H1 (cell line): ENCODE measurements at regions not wholly inside any gene's neighbourhood (a gene's known extent, or its start where the extent isn't known, plus 50 kb on each side); places are given as distances from the start of the nearest gene placed in this dataset.

Experiments used
- CTCF ChIA-PET: fragments of 300-600 bp; sonication (Branson Sonifier 250); formaldehyde crosslinking; loops from one replicate; lab custom pipeline; 2021; ENCODE audit not compliant: partially characterized antibody; lab: Charles Lee
- POLR2A ChIA-PET: fragments of 300-600 bp; sonication (Branson Sonifier 250); formaldehyde crosslinking; loops from one replicate; lab custom pipeline; 2021; ENCODE audit warnings: inconsistent platforms; ENCODE audit not compliant: partially characterized antibody; lab: Charles Lee
- DNase-seq, 2 experiments: peaks; one replicate each; pipeline versions ENCODE4 v3.0.0 to v3.0.0-alpha.2; 2010 to 2022; ENCODE audit warnings: low spot score in 2 of 2, low read depth in 1 of 2, mixed read lengths in 1 of 2
- FAIRE-seq: peaks from 2 replicates; lab custom pipeline; 2011; peaks lifted over from hg19 to GRCh38; lab: Jason Lieb, UNC
- H2AFZ ChIP-seq: 2 replicates; pipeline ENCODE4 v1.8.1; 2012; ENCODE audit warnings: low read length, inconsistent platforms
- H2AK5ac ChIP-seq: 2 replicates; pipeline ENCODE4 v1.6.1; 2013; ENCODE audit warnings: low read depth, low read length
- H2BK120ac ChIP-seq: replicated peaks from 2 replicates; pipeline ENCODE3; 2013; ENCODE audit warnings: low read depth, low read length, inconsistent platforms
- H2BK12ac ChIP-seq: 2 replicates; pipeline ENCODE4 v1.6.1; 2013; ENCODE audit warnings: low read depth, low read length
- H2BK15ac ChIP-seq: 2 replicates; pipeline ENCODE4 v1.6.1; 2013; ENCODE audit warnings: low read length
- H2BK20ac ChIP-seq: 2 replicates; pipeline ENCODE4 v1.6.1; 2013; ENCODE audit warnings: low read length
- H2BK5ac ChIP-seq: 2 replicates; pipeline ENCODE4 v1.6.1; 2013; ENCODE audit warnings: low read depth, low read length
- H3K14ac ChIP-seq: 2 replicates; pipeline ENCODE4 v1.6.1; 2013; ENCODE audit warnings: inconsistent platforms; ENCODE audit not compliant: insufficient read length
- H3K18ac ChIP-seq: 2 replicates; pipeline ENCODE4 v1.6.1; 2013; ENCODE audit warnings: low read length; ENCODE audit errors: extremely low read depth
- H3K23ac ChIP-seq: 2 replicates; pipeline ENCODE4 v1.6.1; 2013; ENCODE audit warnings: inconsistent platforms; ENCODE audit not compliant: insufficient read length
- H3K23me2 ChIP-seq: 2 replicates; pipeline ENCODE4 v1.6.1; 2013; ENCODE audit warnings: low read depth, low read length
- H3K27ac ChIP-seq: 2 replicates; pipeline ENCODE4 v1.6.1; 2011; ENCODE audit warnings: low read depth, low read length, inconsistent platforms
- H3K27me3 ChIP-seq, 4 experiments: replicated peaks in 1 of 4; 1 replicate in 1 of 4; 2 replicates in 3 of 4; pipeline versions ENCODE4 v1.6.1 to v1.8.1; 2011 to 2013; ENCODE audit warnings: low read length in 3 of 4, mild to moderate bottlenecking in 3 of 4, inconsistent platforms in 2 of 4, mixed read lengths in 2 of 4, moderate library complexity in 1 of 4; ENCODE audit not compliant: control insufficient read depth in 3 of 4, insufficient read depth in 3 of 4; ENCODE audit errors: extremely low read depth in 1 of 4
- H3K36me3 ChIP-seq, 4 experiments: 2 replicates each; pipeline versions ENCODE4 v1.6.1 to v1.8.1; 2011 to 2013; ENCODE audit warnings: mild to moderate bottlenecking in 4 of 4, low read length in 3 of 4, moderate library complexity in 2 of 4, control low read depth in 1 of 4, inconsistent platforms in 1 of 4; ENCODE audit not compliant: insufficient read depth in 4 of 4, control insufficient read depth in 2 of 4
- H3K4ac ChIP-seq: replicated peaks from 2 replicates; pipeline ENCODE3; 2013; ENCODE audit warnings: low read length, low read depth, mixed read lengths, inconsistent platforms; ENCODE audit not compliant: insufficient read length
- H3K4me1 ChIP-seq, 4 experiments: replicated peaks in 1 of 4; 1 replicate in 1 of 4; 2 replicates in 3 of 4; pipeline versions ENCODE4 v1.6.1 to v1.8.1; 2011 to 2013; ENCODE audit warnings: low read length in 3 of 4, inconsistent platforms in 2 of 4, mixed read lengths in 1 of 4; ENCODE audit not compliant: insufficient read depth in 4 of 4, control insufficient read depth in 3 of 4
- H3K4me2 ChIP-seq, 2 experiments: 2 replicates each; pipeline versions ENCODE4 v1.6.1 to v1.8.1; 2011 to 2013; ENCODE audit warnings: low read depth in 2 of 2, low read length in 2 of 2, control low read depth in 1 of 2, inconsistent platforms in 1 of 2, mild to moderate bottlenecking in 1 of 2; ENCODE audit not compliant: insufficient read depth in 1 of 2
- H3K4me3 ChIP-seq, 4 experiments: fragments of 200-600, 300-600 bp in 1 of 4; sonication (generic), shearing (Covaris generic), sonication (Bioruptor Twin) in 1 of 4; 2 replicates each; pipeline versions ENCODE4 v1.5.1 to v1.8.1; 2011 to 2016; ENCODE audit warnings: low read length in 4 of 4, low read depth in 3 of 4, control low read depth in 2 of 4, inconsistent platforms in 2 of 4, mild to moderate bottlenecking in 2 of 4, mixed read lengths in 1 of 4, moderate library complexity in 1 of 4; ENCODE audit not compliant: insufficient read depth in 2 of 4; ENCODE audit errors: extremely low read depth in 1 of 4
- H3K56ac ChIP-seq: replicated peaks from 2 replicates; pipeline ENCODE3; 2013; ENCODE audit warnings: low read depth, mild to moderate bottlenecking, mixed read lengths, low read length, inconsistent platforms; ENCODE audit not compliant: insufficient read length
- H3K79me1 ChIP-seq: 2 replicates; pipeline ENCODE4 v1.6.1; 2013; ENCODE audit warnings: low read depth, low read length, control low read depth
- H3K79me2 ChIP-seq, 2 experiments: 2 replicates each; pipeline versions ENCODE4 v1.6.1 to v1.8.1; 2012 to 2013; ENCODE audit warnings: low read length in 2 of 2, mild to moderate bottlenecking in 2 of 2, inconsistent platforms in 1 of 2; ENCODE audit not compliant: insufficient read depth in 2 of 2, control insufficient read depth in 1 of 2
- H3K9ac ChIP-seq, 4 experiments: replicated peaks in 1 of 4; 1 replicate in 1 of 4; 2 replicates in 3 of 4; pipeline versions ENCODE4 v1.6.1 to v1.8.1; 2011 to 2013; ENCODE audit warnings: low read depth in 3 of 4, low read length in 3 of 4, control low read depth in 2 of 4, mild to moderate bottlenecking in 2 of 4, moderate library complexity in 2 of 4, inconsistent platforms in 1 of 4; ENCODE audit errors: extremely low read depth in 1 of 4
- H3K9me3 ChIP-seq, 2 experiments: 2 replicates each; pipeline versions ENCODE4 v1.6.1 to v1.8.1; 2012 to 2013; ENCODE audit warnings: mild to moderate bottlenecking in 2 of 2, moderate library complexity in 2 of 2, control low read depth in 1 of 2, inconsistent platforms in 1 of 2, low read depth in 1 of 2, low read length in 1 of 2, mixed read lengths in 1 of 2; ENCODE audit not compliant: insufficient read depth in 2 of 2
- H4K20me1 ChIP-seq, 2 experiments: replicated peaks in 1 of 2; 2 replicates each; pipeline versions ENCODE3 to v1.8.1; 2011 to 2013; ENCODE audit warnings: inconsistent platforms in 2 of 2, low read length in 2 of 2, mild to moderate bottlenecking in 1 of 2; ENCODE audit not compliant: insufficient read depth in 2 of 2, control insufficient read depth in 1 of 2
- H4K5ac ChIP-seq: 2 replicates; pipeline ENCODE4 v1.6.1; 2013; ENCODE audit warnings: low read length, low read depth, mixed read lengths, inconsistent platforms; ENCODE audit not compliant: insufficient read length
- H4K8ac ChIP-seq: 2 replicates; pipeline ENCODE4 v1.8.0; 2013; ENCODE audit warnings: mild to moderate bottlenecking, moderate library complexity, low read length, inconsistent platforms; ENCODE audit not compliant: insufficient read depth; ENCODE audit errors: extremely low read depth
- H4K91ac ChIP-seq: replicated peaks from 2 replicates; pipeline ENCODE3; 2013; ENCODE audit warnings: low read length, mixed read lengths, inconsistent platforms; ENCODE audit not compliant: insufficient read length
- CBX5 ChIP-seq: fragments of 300-800, 300-1000 bp; sonication (generic); IDR thresholded peaks from 2 replicates; pipeline ENCODE4 v1.7.1; 2016; ENCODE audit warnings: antibody characterized with exemption, low read length, low read depth
- GTF2F1 ChIP-seq: IDR thresholded peaks from 2 replicates; pipeline ENCODE4 v1.6.1; 2012; ENCODE audit warnings: low read depth, low read length, improper control_type of control experiment, borderline replicate concordance
- JUN ChIP-seq: IDR thresholded peaks from 2 replicates; pipeline ENCODE4 v1.6.1; 2011; ENCODE audit warnings: low read depth, mild to moderate bottlenecking, improper control_type of control experiment, low read length
- KDM5A ChIP-seq: fragments of 200-600 bp; IDR thresholded peaks from 2 replicates; pipeline ENCODE4 v1.7.1; 2012; ENCODE audit warnings: mild to moderate bottlenecking, low read length, inconsistent platforms, mixed read lengths
- SRF ChIP-seq: IDR thresholded peaks from 2 replicates; pipeline ENCODE4 v1.6.1; 2011; ENCODE audit warnings: mild to moderate bottlenecking, low read depth, low read length, moderate library complexity
- TCF12 ChIP-seq: IDR thresholded peaks from 2 replicates; pipeline ENCODE4 v1.6.1; 2011; ENCODE audit warnings: low read depth, mild to moderate bottlenecking, low read length
- TEAD4 ChIP-seq: IDR thresholded peaks from 2 replicates; pipeline ENCODE4 v1.6.1; 2012; ENCODE audit warnings: low read depth, low read length, inconsistent platforms, mixed read lengths
- YY1 ChIP-seq: IDR thresholded peaks from 2 replicates; pipeline ENCODE4 v1.6.1; 2011; ENCODE audit warnings: low read depth, mild to moderate bottlenecking, low read length
- WGBS, 2 experiments: shearing (Covaris generic) in 1 of 2; methylation state at CpG; one replicate each; pipeline versions ENCODE4 v1.1.6 to v1.1.7; 2013 to 2015; ENCODE audit warnings: low lambda C conversion rate in 2 of 2, mixed read lengths in 2 of 2, inconsistent platforms in 1 of 2, low coverage in 1 of 2, missing lambda C conversion rate in 1 of 2; ENCODE audit not compliant: insufficient replicate concordance in 2 of 2, insufficient coverage in 1 of 2, insufficient read length in 1 of 2; ENCODE audit errors: extremely low coverage in 1 of 2, missing lambda C conversion rate in 1 of 2; 5-methylcytosine and 5-hydroxymethylcytosine counted together
- TF ChIP-seq, protein P1 (sequence below): IDR thresholded peaks from 2 replicates; pipeline ENCODE4 v1.6.1; 2012; ENCODE audit warnings: inconsistent platforms
- TF ChIP-seq, protein P2 (sequence below): IDR thresholded peaks from 2 replicates; pipeline ENCODE4 v1.6.1; 2012; ENCODE audit warnings: low read length, inconsistent platforms
- TF ChIP-seq, protein P3 (sequence below): IDR thresholded peaks from 2 replicates; pipeline ENCODE4 v1.6.1; 2011; ENCODE audit warnings: low read depth, mild to moderate bottlenecking, low read length; ENCODE audit not compliant: insufficient read depth

DNA sequence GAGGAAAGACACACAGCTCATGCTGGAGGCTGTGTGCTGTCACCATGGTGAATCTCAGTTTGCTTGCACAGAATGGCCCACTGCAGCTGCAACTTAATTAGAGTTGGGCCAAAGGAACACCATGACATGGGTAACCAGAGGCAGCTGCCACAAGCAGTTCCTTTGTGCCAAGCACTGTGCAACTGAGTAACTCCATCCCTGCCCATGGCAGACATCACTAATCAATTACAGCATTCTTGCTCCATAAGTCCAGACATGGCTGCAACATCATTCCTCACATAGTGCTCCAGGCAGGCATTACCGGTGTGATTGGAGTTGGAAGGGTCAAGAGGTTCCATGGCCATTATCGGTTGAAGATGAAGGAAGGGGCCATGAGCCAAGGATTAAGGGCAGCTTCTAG lies 207.0 kb downstream of the RBM19 start:
- H2BK20ac ChIP-seq = no peak overlapping the region
- no peaks in the 10 kb centered on the region for H3K79me2 ChIP-seq
- H3K18ac ChIP-seq = no peak overlapping the region
- no peak overlapping the region for H3K23ac ChIP-seq
- no peaks in the 10 kb centered on the region for H3K23me2 ChIP-seq
- H2AFZ ChIP-seq = no peak overlapping the region
- no peak overlapping the region for H2BK120ac ChIP-seq
- no peaks in the 10 kb centered on the region for H3K36me3 ChIP-seq
- no peak overlapping the region for H3K9ac ChIP-seq
- H3K4me3 ChIP-seq = no peak overlapping the region
- no peak overlapping the region for H4K5ac ChIP-seq
- H3K27me3 ChIP-seq = no peaks in the 10 kb centered on the region; a peak in 2 of 7 replicates
- H2AK5ac ChIP-seq = no peak overlapping the region
- POLR2A ChIA-PET = no interaction called here
- H3K4me1 ChIP-seq = peaks cover 0 to 5% (median 2%) of the 10 kb centered on the region in 4 experiments; a peak in 3 of 7 replicates
- H4K8ac ChIP-seq = no peak overlapping the region
- H3K9me3 ChIP-seq = no peaks in the 10 kb centered on the region
- 83% methylated on average over 2 of the region's 2 CpGs; no CpG with 5 or more reads in 1 of the 2 experiments for WGBS, 2 experiments
- H3K27ac ChIP-seq = no peak overlapping the region
- CTCF ChIA-PET = interaction anchor here (1.1 to 2.6 kb wide), 3 partner anchors 7 to 151 kb away, joined by 3 to 6 read pairs (median 5); no protein-coding TSS in a partner anchor
- no peak overlapping the region for H3K4me2 ChIP-seq
- no peak overlapping the region for H3K4ac ChIP-seq
- peaks cover 0 to 4% of the 10 kb centered on the region in 2 experiments for H4K20me1 ChIP-seq
- no peak overlapping the region for H3K56ac ChIP-seq
- no peak for FAIRE-seq
- DNase-seq = no peak
- H2BK15ac ChIP-seq = no peak overlapping the region
- no peaks in the 10 kb centered on the region for H3K79me1 ChIP-seq
- no peak overlapping the region for H4K91ac ChIP-seq
- H2BK12ac ChIP-seq = 0 out of 2 replicates have a peak overlapping the region, but pooled peaks have one; percentile 50
- H2BK5ac ChIP-seq = no peak overlapping the region
- H3K14ac ChIP-seq = no peak overlapping the region
- TF ChIP-seq JUN (no peak), GTF2F1 (no peak), TEAD4 (no peak), YY1 (no peak), KDM5A (no peak), TCF12 (no peak), CBX5 (no peak), SRF (no peak)
- TF ChIP-seq, protein P1, sequence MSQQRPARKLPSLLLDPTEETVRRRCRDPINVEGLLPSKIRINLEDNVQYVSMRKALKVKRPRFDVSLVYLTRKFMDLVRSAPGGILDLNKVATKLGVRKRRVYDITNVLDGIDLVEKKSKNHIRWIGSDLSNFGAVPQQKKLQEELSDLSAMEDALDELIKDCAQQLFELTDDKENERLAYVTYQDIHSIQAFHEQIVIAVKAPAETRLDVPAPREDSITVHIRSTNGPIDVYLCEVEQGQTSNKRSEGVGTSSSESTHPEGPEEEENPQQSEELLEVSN = no peak
- TF ChIP-seq, protein P2, sequence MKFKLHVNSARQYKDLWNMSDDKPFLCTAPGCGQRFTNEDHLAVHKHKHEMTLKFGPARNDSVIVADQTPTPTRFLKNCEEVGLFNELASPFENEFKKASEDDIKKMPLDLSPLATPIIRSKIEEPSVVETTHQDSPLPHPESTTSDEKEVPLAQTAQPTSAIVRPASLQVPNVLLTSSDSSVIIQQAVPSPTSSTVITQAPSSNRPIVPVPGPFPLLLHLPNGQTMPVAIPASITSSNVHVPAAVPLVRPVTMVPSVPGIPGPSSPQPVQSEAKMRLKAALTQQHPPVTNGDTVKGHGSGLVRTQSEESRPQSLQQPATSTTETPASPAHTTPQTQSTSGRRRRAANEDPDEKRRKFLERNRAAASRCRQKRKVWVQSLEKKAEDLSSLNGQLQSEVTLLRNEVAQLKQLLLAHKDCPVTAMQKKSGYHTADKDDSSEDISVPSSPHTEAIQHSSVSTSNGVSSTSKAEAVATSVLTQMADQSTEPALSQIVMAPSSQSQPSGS = no peak
- TF ChIP-seq, protein P3, sequence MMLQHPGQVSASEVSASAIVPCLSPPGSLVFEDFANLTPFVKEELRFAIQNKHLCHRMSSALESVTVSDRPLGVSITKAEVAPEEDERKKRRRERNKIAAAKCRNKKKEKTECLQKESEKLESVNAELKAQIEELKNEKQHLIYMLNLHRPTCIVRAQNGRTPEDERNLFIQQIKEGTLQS = no peak
